Mesenchymal stem cell (in vitro differentiated cells and primary cell): ENCODE measurements at regions not wholly inside any gene's neighbourhood (a gene's known extent, or its start where the extent isn't known, plus 50 kb on each side); places are given as distances from the start of the nearest gene placed in this dataset.

Experiments
- DNase-seq: peaks from one replicate; pipeline ENCODE4 v3.0.0-alpha.2; 2013
- H2AFZ ChIP-seq: one replicate; pipeline ENCODE4 v1.6.1; 2013; ENCODE audit warnings: low read depth, mild to moderate bottlenecking, control low read depth, inconsistent platforms, low read length, moderate library complexity
- H2AK5ac ChIP-seq: 2 replicates; pipeline ENCODE4 v1.6.1; 2013; ENCODE audit warnings: low read length, moderate library complexity, mild to moderate bottlenecking, inconsistent platforms; ENCODE audit not compliant: severe bottlenecking
- H2BK120ac ChIP-seq: one replicate; pipeline ENCODE4 v1.6.1; 2013; ENCODE audit warnings: low read depth, mild to moderate bottlenecking, inconsistent platforms, low read length, moderate library complexity
- H2BK12ac ChIP-seq, 2 experiments: one replicate each; pipeline ENCODE4 v1.6.1; 2013; ENCODE audit warnings: inconsistent platforms in 2 of 2, low read length in 2 of 2, mild to moderate bottlenecking in 2 of 2, moderate library complexity in 2 of 2, control low read depth in 1 of 2
- H2BK15ac ChIP-seq: one replicate; pipeline ENCODE4 v1.6.1; 2013; ENCODE audit warnings: mild to moderate bottlenecking, low read depth, inconsistent platforms; ENCODE audit not compliant: poor library complexity, severe bottlenecking
- H2BK5ac ChIP-seq: 2 replicates; pipeline ENCODE4 v1.6.1; 2013; ENCODE audit warnings: low read depth, mild to moderate bottlenecking, low read length, control low read depth, inconsistent platforms; ENCODE audit not compliant: poor library complexity, severe bottlenecking
- H3K14ac ChIP-seq, 2 experiments: one replicate each; pipeline ENCODE4 v1.6.1; 2013; ENCODE audit warnings: inconsistent platforms in 2 of 2, low read length in 2 of 2, control low read depth in 1 of 2, mild to moderate bottlenecking in 1 of 2, moderate library complexity in 1 of 2
- H3K18ac ChIP-seq, 2 experiments: one replicate each; pipeline ENCODE4 v1.6.1; 2013; ENCODE audit warnings: inconsistent platforms in 2 of 2, low read length in 2 of 2, control low read depth in 1 of 2, low read depth in 1 of 2, mild to moderate bottlenecking in 1 of 2
- H3K23ac ChIP-seq, 2 experiments: one replicate each; pipeline ENCODE4 v1.6.1; 2013; ENCODE audit warnings: inconsistent platforms in 2 of 2, low read length in 2 of 2, mild to moderate bottlenecking in 2 of 2, moderate library complexity in 2 of 2, control low read depth in 1 of 2
- H3K27ac ChIP-seq: 2 replicates; pipeline ENCODE4 v1.5.1; 2013; ENCODE audit warnings: mild to moderate bottlenecking, moderate library complexity, low read length, control low read depth, inconsistent platforms; ENCODE audit not compliant: poor library complexity, severe bottlenecking
- H3K27me3 ChIP-seq, 2 experiments: 2 replicates each; pipeline versions ENCODE4 v1.6.1 to v1.7.0; 2013; ENCODE audit warnings: low read length in 2 of 2, mild to moderate bottlenecking in 2 of 2, moderate library complexity in 2 of 2, control low read depth in 1 of 2, inconsistent platforms in 1 of 2; ENCODE audit not compliant: control insufficient read depth in 1 of 2, insufficient read depth in 1 of 2
- H3K36me3 ChIP-seq, 2 experiments: 2 replicates each; pipeline versions ENCODE4 v1.6.1 to v1.7.0; 2013; ENCODE audit warnings: low read length in 2 of 2, control low read depth in 1 of 2, inconsistent platforms in 1 of 2, low read depth in 1 of 2, mild to moderate bottlenecking in 1 of 2; ENCODE audit not compliant: insufficient read depth in 2 of 2, control insufficient read depth in 1 of 2
- H3K4ac ChIP-seq, 2 experiments: one replicate each; pipeline ENCODE4 v1.6.1; 2013; ENCODE audit warnings: inconsistent platforms in 2 of 2, low read length in 2 of 2, mild to moderate bottlenecking in 2 of 2, moderate library complexity in 2 of 2, control low read depth in 1 of 2, low read depth in 1 of 2
- H3K4me1 ChIP-seq: 2 replicates; pipeline ENCODE4 v1.6.1; 2013; ENCODE audit warnings: low read depth, low read length, control low read depth; ENCODE audit not compliant: control insufficient read depth, insufficient read depth
- H3K4me2 ChIP-seq: 2 replicates; pipeline ENCODE4 v1.6.1; 2013; ENCODE audit warnings: low read length, mild to moderate bottlenecking, inconsistent platforms; ENCODE audit not compliant: poor library complexity, severe bottlenecking
- H3K4me3 ChIP-seq, 2 experiments: 2 replicates each; pipeline versions ENCODE4 v1.5.1 to v1.7.0; 2013; ENCODE audit warnings: low read length in 2 of 2, mild to moderate bottlenecking in 2 of 2, control low read depth in 1 of 2, low read depth in 1 of 2; ENCODE audit not compliant: insufficient read depth in 1 of 2
- H3K79me1 ChIP-seq: replicated peaks from 2 replicates; pipeline ENCODE4 v1.6.1; 2013; ENCODE audit warnings: mild to moderate bottlenecking, control low read depth, low read length, inconsistent platforms; ENCODE audit not compliant: poor library complexity, severe bottlenecking
- H3K9ac ChIP-seq: 2 replicates; pipeline ENCODE4 v1.7.0; 2013; ENCODE audit warnings: mild to moderate bottlenecking, low read length, moderate library complexity
- H3K9me3 ChIP-seq: 2 replicates; pipeline ENCODE4 v1.7.0; 2013; ENCODE audit warnings: mild to moderate bottlenecking, low read length; ENCODE audit not compliant: control insufficient read depth
- H4K8ac ChIP-seq: one replicate; pipeline ENCODE4 v1.6.1; 2013; ENCODE audit warnings: inconsistent platforms, mild to moderate bottlenecking, low read length, moderate library complexity
- H4K91ac ChIP-seq: one replicate; pipeline ENCODE4 v1.6.1; 2013; ENCODE audit warnings: mild to moderate bottlenecking, low read length, inconsistent platforms
- WGBS: methylation state at CpG from one replicate; pipeline ENCODE4 v1.1.7; 2013; ENCODE audit warnings: mixed read lengths; 5-methylcytosine and 5-hydroxymethylcytosine counted together

- WGBS = 95% methylated on average over 7 of the region's 7 CpGs
These were observed 971.9 kb downstream of the DCDC2C start for GRCh38 chr2:4675295-4675694.

GRCh38 chr2:4678927-4679326 is 975.6 kb downstream of the DCDC2C start:
- Histone ChIP-seq H3K4me3 (no peak overlapping the region), H2BK120ac (no peak overlapping the region), H2AK5ac (no peak overlapping the region), H3K4me1 (peaks cover 2% of the 10 kb centered on the region), H4K8ac (no peak overlapping the region), H2BK15ac (no peak overlapping the region), H3K27ac (no peak overlapping the region), H3K9ac (no peak overlapping the region), H3K79me1 (no peaks in the 10 kb centered on the region), H3K4me2 (no peak overlapping the region), H2BK12ac (no peak overlapping the region), H3K4ac (no peak overlapping the region), H2AFZ (no peak overlapping the region), H2BK5ac (no peak overlapping the region), H3K36me3 (peaks cover 0 to 3% of the 10 kb centered on the region in 2 experiments), H3K18ac (no peak overlapping the region), H3K14ac (no peak overlapping the region), H3K23ac (no peak overlapping the region), H3K27me3 (no peaks in the 10 kb centered on the region), H3K9me3 (peaks cover 23% of the 10 kb centered on the region), H4K91ac (no peak overlapping the region)
- no peak for DNase-seq
- WGBS = 93% methylated on average over 4 of the region's 4 CpGs

More at GRCh38 chr2:4675295-4675694, 971.9 kb downstream of the DCDC2C start:
- Histone ChIP-seq H3K23ac (no peak overlapping the region), H2BK120ac (no peak overlapping the region), H3K79me1 (no peaks in the 10 kb centered on the region), H3K18ac (no peak overlapping the region), H3K4me1 (peaks cover 4% of the 10 kb centered on the region), H3K4me2 (no peak overlapping the region), H3K4me3 (no peak overlapping the region), H2BK15ac (no peak overlapping the region), H2AFZ (no peak overlapping the region), H3K36me3 (peaks cover 0 to 4% of the 10 kb centered on the region in 2 experiments), H3K9ac (no peak overlapping the region), H3K14ac (no peak overlapping the region), H3K4ac (no peak overlapping the region), H3K9me3 (peaks cover 16% of the 10 kb centered on the region), H4K8ac (no peak overlapping the region), H3K27ac (no peak overlapping the region), H4K91ac (no peak overlapping the region), H3K27me3 (no peaks in the 10 kb centered on the region), H2BK12ac (no peak overlapping the region), H2BK5ac (no peak overlapping the region), H2AK5ac (no peak overlapping the region)
- no peak for DNase-seq

GRCh38 chr2:4679391-4679790 is 976.0 kb downstream of the DCDC2C start:
- H3K4me2 ChIP-seq = no peak overlapping the region
- no peak overlapping the region for H2AK5ac ChIP-seq
- no peaks in the 10 kb centered on the region for H3K79me1 ChIP-seq
- 81% methylated on average over 5 of the region's 5 CpGs for WGBS
- H4K91ac ChIP-seq = no peak overlapping the region
- H3K4ac ChIP-seq = no peak overlapping the region
- H3K14ac ChIP-seq = no peak overlapping the region
- no peak overlapping the region for H2AFZ ChIP-seq
- H3K36me3 ChIP-seq = no peaks in the 10 kb centered on the region
- H3K9me3 ChIP-seq = peaks cover 23% of the 10 kb centered on the region
- no peak overlapping the region for H3K23ac ChIP-seq
- no peak overlapping the region for H3K27ac ChIP-seq
- H2BK15ac ChIP-seq = no peak overlapping the region
- no peak overlapping the region for H3K4me3 ChIP-seq
- no peak overlapping the region for H2BK5ac ChIP-seq
- H4K8ac ChIP-seq = no peak overlapping the region
- H3K18ac ChIP-seq = no peak overlapping the region
- H2BK12ac ChIP-seq = no peak overlapping the region
- no peaks in the 10 kb centered on the region for H3K4me1 ChIP-seq
- no peak overlapping the region for H3K9ac ChIP-seq
- H2BK120ac ChIP-seq = no peak overlapping the region
- DNase-seq = no peak
- no peaks in the 10 kb centered on the region for H3K27me3 ChIP-seq

GRCh38 chr2:4684921-4685320 is 981.5 kb downstream of the DCDC2C start:
- Histone ChIP-seq H2BK12ac (no peak overlapping the region), H3K9me3 (peaks cover 7% of the 10 kb centered on the region), H3K36me3 (no peaks in the 10 kb centered on the region), H2BK15ac (no peak overlapping the region), H4K8ac (no peak overlapping the region), H3K4me3 (no peak overlapping the region), H3K18ac (no peak overlapping the region), H2BK5ac (no peak overlapping the region), H2AFZ (no peak overlapping the region), H3K27ac (no peak overlapping the region), H3K27me3 (no peaks in the 10 kb centered on the region), H3K14ac (no peak overlapping the region), H3K79me1 (no peaks in the 10 kb centered on the region), H3K23ac (no peak overlapping the region), H2AK5ac (no peak overlapping the region), H3K4me1 (no peaks in the 10 kb centered on the region), H3K4me2 (no peak overlapping the region), H4K91ac (no peak overlapping the region), H3K9ac (no peak overlapping the region), H2BK120ac (no peak overlapping the region), H3K4ac (no peak overlapping the region)
- DNase-seq = no peak
- WGBS = 65% methylated on average over 4 of the region's 5 CpGs
